GM18498 (cell line): ENCODE measurements at regions not wholly inside any gene's neighbourhood (a gene's known extent, or its start where the extent isn't known, plus 50 kb on each side); places are given as distances from the start of the nearest gene placed in this dataset.

Experiments
- ATAC-seq: cut with Tn5 transposase; IDR thresholded peaks from one replicate; pipeline ENCODE4 v1.9.1; 2021; ENCODE audit warnings: mild to moderate bottlenecking, moderate library complexity; ENCODE audit not compliant: unreplicated experiment

DNA sequence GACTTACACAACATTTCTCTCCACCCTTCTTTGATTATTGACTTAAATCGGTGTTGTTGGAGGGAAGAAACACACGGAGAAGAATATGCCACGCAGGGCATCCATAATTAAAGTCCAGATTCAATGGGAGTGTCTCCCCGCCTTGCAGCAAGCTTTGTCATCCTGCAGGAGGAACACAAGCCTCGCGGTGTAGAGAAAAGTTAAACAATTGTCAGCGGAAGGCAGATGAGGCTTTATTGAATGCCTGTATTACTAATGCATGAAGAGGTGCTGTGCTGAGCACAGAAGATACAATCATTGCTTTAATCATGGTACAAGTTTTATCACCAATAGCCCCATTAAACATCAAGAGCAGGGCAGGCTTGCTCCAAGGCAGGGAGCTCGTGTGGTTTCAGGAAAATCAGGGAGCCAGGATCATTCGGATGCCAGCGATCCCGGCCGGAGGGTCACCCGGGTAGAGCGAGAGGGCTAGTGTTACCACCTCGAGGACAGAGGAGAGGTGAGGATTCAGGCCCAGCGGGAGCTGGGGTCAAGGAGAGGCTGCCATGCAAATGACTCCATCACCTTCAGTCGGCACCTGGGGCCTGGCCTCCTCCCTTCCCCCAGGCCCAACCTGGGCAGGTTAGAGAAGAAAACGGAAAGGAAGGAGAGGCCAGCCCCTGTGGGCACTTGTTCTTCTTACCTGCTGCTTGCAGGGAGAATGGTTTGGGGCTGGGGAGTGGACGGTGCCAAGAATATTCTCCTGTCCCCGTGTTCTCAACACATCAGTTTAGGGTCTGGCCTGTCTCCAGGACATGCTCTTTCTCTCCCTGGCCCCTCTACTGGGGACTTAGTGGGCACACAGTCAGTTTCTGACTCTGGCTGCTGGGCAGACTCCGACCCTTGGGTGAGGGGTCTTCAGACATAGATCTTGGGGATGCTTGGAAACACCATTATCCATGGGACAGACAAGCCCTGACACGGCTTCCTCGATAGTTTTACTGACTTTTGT is 289.5 kb downstream of the IRX2 start:
- ATAC-seq = no peak

DNA sequence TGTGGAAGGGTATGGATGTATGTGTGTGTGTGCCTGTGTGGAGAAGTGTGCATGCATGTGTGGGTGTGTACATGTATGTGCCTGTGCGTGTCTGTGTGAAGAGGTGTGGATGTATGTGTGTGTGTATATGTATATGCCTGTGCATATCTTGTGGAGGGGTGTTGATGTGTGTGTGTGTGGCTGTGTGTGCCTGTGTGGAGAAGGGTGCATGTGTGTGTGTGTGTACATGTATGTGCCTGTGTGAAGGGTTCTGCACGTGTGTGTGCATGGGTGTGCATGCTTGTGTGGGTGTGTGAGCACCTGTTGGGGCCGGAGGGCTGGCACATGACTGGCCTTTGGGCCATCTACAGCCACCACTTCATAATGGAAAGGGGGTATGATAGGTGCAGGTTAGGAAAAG is 291.4 kb downstream of the IRX2 start:
- no peak for ATAC-seq

- no peak for ATAC-seq
Observed at GRCh38 chr5:2459251-2459650, 292.2 kb downstream of the IRX2 start.

DNA sequence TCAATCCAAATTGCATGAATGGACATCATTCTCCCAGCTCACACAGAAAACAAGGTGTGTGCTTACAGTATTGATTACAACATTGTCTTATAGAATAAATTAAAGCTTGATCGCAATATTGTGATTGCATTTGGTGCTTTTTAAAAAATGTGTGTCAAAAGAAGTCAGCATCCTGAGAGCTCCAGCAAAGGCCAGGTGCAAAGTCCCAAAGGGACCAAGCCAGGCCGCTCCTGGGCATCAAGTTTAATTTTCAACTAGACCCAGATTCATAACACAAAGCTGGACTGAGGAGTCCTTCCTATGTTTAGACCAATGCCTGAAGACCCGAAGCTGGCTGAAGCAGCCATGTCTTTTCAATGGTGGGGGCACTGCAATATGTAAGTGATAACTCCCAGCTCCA is 295.6 kb downstream of the IRX2 start:
- ATAC-seq = no peak

GRCh38 chr5:2454876-2455275 is 296.6 kb downstream of the IRX2 start:
- no peak for ATAC-seq

- ATAC-seq = no peak
Observed at GRCh38 chr5:2453781-2454180, 297.7 kb downstream of the IRX2 start.

GRCh38 chr5:2451100-2451499 is 300.4 kb downstream of the IRX2 start:
- no peak for ATAC-seq

DNA sequence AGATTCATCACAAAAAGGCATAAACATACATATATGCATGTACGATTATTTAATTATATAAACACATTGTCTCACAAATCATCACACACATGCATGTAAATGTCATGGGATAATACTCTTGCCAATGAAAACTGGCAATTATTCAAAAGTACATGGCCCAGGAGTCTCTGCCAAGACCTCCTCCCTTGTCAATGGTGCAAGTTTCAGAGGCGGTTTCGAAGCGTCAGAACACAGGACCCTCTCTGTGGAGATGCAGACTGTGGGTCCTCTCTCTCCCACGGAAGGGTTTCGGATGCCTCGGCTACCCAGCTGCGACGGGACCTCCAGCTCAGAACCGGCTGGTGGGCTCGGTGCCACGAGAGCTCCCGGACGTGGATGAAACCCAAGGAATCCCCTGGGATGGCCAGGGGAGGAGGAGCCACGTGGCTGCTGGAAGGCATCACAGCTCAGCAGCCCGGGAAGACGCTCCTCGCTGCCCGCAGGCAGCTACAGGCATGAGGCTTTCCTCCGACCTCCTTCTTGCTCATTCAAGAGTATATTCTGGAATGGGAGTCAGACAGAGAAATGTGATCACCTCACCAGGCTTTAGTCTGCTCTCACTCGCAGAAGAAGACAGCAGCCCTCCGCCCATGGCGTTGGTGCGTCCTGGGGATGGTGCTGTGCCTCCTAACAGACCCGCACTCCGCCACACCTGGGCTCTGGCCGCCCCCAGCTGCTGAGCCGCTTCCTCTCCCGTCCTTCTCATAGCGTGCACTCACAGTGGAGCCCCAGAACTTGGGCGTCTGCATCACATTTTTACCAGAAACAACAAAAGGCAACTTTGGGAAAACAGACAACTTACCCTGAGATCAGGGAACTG is 308.8 kb downstream of the IRX2 start:
- no peak for ATAC-seq

- ATAC-seq = no peak
Observed at GRCh38 chr5:2441495-2442180, 309.8 kb downstream of the IRX2 start.

- no peak for ATAC-seq
Observed at GRCh38 chr5:2439608-2440007, 311.9 kb downstream of the IRX2 start.

DNA sequence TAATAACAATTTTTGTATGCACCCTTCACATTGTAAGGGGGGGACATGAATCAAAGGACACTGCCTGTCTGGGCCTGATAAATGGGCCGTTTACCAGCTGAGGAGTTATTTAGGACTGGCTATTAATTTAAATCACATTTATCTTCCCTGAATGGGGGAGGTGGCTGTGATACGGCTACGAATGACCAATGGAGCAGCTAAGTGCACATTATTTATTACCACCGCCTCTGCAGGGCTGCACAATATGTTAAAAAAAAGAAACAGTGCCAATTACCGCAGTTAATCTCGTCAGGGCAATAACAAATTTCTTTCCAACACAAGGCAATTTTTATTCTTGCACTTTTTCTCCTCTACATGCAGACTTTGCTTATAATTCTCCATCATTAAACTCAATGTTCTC is 318.4 kb downstream of the IRX2 start:
- ATAC-seq = no peak

DNA sequence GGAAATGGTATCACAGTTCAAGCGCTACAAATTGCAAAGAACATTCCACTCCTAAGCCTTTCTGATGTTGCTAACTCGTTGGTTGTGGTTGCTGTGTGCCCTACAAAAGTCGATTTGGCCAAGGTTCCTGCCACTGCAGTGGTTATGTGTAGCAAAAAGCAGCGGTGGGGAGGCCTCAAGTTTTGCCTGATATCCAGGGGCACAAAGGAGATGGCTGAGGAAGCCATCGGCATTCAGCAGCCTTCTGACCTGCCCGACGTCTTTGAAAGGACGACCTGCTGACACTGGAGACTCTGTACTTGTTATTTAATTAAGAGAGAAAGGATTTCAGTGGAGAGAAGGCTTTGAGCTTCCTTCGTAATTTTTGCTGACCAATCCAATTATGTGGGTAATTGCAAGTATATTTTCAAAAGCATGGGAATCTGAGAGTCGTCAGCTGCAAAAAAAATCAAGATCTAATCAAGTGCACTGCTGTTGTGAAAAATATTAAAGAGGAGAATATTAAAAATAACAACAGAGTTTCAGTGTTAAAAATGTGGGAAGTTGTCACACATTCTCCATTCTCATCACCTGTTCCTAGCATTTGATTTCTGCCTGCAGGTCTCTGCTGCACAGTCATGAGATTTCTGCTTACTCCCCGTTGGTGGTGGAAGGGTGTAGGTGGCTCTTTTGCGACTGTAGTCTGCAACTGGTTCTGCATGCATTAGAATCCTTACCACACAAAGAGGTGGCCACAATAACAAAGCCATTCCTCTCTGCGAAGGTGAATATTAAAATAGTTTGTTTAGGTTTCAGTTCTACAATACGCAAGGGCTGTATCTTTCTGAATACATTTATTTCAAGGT is 319.2 kb downstream of the IRX2 start:
- ATAC-seq = no peak

DNA sequence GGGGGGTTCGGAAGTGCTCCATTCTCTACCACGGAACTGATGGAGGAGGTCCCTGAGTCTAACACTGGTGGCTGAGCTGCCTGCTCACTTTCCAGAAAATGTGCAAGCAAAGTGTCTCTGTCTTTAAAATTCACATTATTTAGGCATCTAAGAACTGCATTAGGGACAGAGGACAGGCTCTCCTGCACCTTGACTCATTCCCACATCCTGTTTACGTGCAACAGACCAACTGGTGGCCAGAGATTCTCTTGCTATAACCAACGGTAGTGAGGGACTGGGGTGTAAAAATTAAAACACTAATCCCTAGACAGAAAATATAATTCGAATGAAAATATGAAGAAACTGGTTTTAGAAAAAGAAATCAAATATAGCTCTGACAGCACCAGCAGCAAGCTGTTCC is 320.9 kb downstream of the IRX2 start:
- ATAC-seq = no peak

GRCh38 chr5:2427983-2428382 is 323.5 kb downstream of the IRX2 start:
- ATAC-seq = no peak

DNA sequence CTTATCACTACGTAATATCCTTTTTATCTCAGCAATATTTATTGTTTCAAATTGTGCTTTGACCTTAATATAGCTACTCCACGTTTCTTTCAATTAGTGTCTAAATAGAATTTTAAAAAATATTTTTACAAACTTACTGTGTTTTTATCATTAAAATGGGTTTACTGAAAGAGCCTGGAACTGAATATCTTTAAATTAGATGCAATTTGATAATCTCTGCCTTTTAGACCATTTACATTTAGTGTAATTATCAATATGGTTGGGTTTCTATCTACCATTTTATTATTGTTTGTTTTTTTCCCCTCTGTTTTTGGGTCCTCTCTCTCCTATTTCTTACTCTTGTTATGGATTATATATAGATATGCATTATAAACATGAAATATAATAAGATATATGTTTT is 327.8 kb downstream of the IRX2 start:
- no peak for ATAC-seq

DNA sequence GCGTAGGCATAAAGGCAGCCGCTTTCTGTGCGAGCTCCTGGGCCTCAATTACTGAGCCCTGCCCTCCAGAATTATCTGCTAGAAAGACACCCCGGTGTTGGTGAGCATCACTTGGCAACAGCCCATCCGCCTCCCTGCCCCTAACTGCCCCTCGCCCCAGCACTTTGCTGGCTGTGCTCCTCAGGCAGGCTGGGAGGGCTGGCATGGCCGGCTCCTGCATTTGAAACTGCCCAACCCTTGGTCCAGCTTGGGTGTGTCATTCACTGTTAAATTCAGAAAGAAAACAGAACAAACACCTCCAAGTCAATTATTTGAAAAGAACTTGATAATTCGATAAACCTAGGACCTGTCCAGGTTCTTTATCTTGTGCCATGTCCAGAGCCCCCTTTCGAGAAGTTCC is 334.2 kb downstream of the IRX2 start:
- ATAC-seq = no peak

GRCh38 chr5:2415678-2416077 is 335.8 kb downstream of the IRX2 start:
- no peak for ATAC-seq

DNA sequence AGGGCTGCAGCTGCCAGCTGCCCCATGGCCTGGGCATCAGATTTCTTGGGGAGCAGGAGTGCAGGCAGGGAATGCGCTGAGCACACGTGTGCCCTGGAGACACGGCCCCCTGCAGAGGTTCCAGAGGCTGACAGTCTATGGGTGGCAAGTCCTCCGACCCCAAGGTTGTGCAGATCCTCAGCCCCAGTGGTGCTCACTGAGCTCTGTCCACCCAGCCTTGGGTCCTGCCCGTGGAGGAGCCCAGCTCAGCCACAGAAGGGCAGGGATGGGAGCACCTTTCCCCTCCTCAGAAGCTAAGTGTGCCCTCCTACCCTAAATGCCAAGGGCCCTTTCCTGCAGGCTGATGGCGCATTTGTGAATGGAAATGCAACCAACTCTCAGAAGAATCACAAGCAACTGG is 341.0 kb downstream of the IRX2 start:
- no peak for ATAC-seq

DNA sequence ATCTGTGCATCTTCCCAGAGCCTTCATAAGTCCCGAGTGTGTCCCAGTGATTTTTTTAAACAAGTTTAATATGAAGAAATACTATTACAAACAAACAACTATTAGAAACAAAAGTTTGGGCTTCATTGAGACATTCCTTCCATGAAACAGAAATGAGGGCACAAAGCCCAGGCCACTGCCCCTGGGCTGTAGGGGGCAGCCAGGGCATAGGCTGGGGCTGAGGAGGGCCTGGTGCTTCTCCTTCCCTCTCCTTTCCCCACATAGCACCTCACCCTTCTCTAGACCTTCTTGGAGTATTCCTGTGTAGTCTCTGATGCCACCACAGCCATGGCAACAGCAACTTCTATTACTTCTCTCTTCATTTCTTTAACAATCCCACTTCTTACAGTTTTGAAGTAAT is 348.2 kb downstream of the IRX2 start:
- no peak for ATAC-seq

- no peak for ATAC-seq
Observed at GRCh38 chr5:2399804-2400203, 351.7 kb downstream of the IRX2 start.
